ENCODE measurements at regions not wholly inside any gene's neighbourhood (a gene's known extent, or its start where the extent isn't known, plus 50 kb on each side); places are given as distances from the start of the nearest gene placed in this dataset.
A peak's percentile ranks its signal among the peaks of the same experiment; 100 is the strongest.

GRCh38 chr14:49463146-49463545, 123.0 kb downstream of the RPS29 start:
- intact Hi-C loops (cut with micrococcal nuclease) = loop anchor here (2.0 kb wide), 1 partner anchor 34 kb away; no protein-coding TSS in a partner anchor
- POLR2A ChIA-PET = no interaction called here
- CTCF ChIA-PET = interaction anchor here (2.8 to 4.6 kb wide), 3 partner anchors 11 to 87 kb away, joined by 14 to 43 read pairs (median 32); no protein-coding TSS in a partner anchor

GRCh38 chr14:49461529-49462401, 124.4 kb downstream of the RPS29 start:
- no peaks in the 10 kb centered on the region for H4K20me1 ChIP-seq (ENCODE audit: insufficient read depth)
- TF ChIP-seq POLR2A (IDR thresholded peaks at IDR 0.05; ENCODE audit: borderline replicate concordance, extremely low read depth, insufficient read depth, insufficient read length) (no peak), YY1 (IDR thresholded peaks at IDR 0.05; ENCODE audit: extremely low read depth, insufficient replicate concordance, low read depth, low read length) (no peak), CTCF (IDR thresholded peaks at IDR 0.05 in 2 of 3, conservative IDR thresholded peaks at IDR 0.05 in 1 of 3; ENCODE audit: borderline replicate concordance in 1 of 3, insufficient read depth in 1 of 3, low read depth in 2 of 3, low read length in 2 of 3) (peak; percentile 56 to 85 (median 74); a peak in 5 of 6 replicates), RAD21 (IDR thresholded peaks at IDR 0.05; ENCODE audit: low read depth) (peak; percentile 71), SIN3A (IDR thresholded peaks at IDR 0.05; ENCODE audit: low read depth) (no peak)
- no peak overlapping the region for H3K9ac ChIP-seq (ENCODE audit: low read length)
- ChIA-PET RAD21 (ENCODE audit: low non-redundant PET in 1 of 2, low total read pairs in 2 of 2, uncharacterized antibody in 2 of 2, unreplicated experiment in 2 of 2) (interaction anchor here (0.6 to 1.2 kb wide), 5 partner anchors 36 to 353 kb away, joined by 3 to 6 read pairs (median 3); no protein-coding TSS in a partner anchor), CTCF (interaction anchor here (0.6 to 4.6 kb wide), 41 partner anchors 9 to 391 kb away, joined by 3 to 45 read pairs (median 5); partner anchors contain the start of genes NEMF and RPL36AL), POLR2A (interaction anchor here (1.1 kb wide), 1 partner anchor 125 kb away, joined by 3 read pairs; the partner anchor contains the start of gene RPS29)
- H3K4me3 ChIP-seq (replicated peaks in 1 of 2; ENCODE audit: low read depth in 1 of 2, low read length in 2 of 2) = no peak overlapping the region
- H3K27ac ChIP-seq (ENCODE audit: low read depth, low read length) = no peak overlapping the region
- intact Hi-C loops (cut with micrococcal nuclease) = loop anchor here (2.0 kb wide), 1 partner anchor 35 kb away; no protein-coding TSS in a partner anchor
- BruUV-seq (replicated peaks) = no TSS peak
- H3K79me2 ChIP-seq (ENCODE audit: insufficient read depth, low read length) = no peaks in the 10 kb centered on the region
- H3K36me3 ChIP-seq (ENCODE audit: control insufficient read depth in 1 of 2, insufficient read depth in 2 of 2, low read length in 2 of 2) = no peaks in the 10 kb centered on the region
- no peak overlapping the region for H2AFZ ChIP-seq (ENCODE audit: low read depth, low read length, poor library complexity, severe bottlenecking)
- DNase-seq (ENCODE audit: low read depth, low spot score) (peak; percentile 78), ATAC-seq (peak; percentile 94)
- no peaks in the 10 kb centered on the region for H3K27me3 ChIP-seq (ENCODE audit: insufficient read depth, low read length)
- no peak overlapping the region for H3K4me2 ChIP-seq (ENCODE audit: low read length)
- no peaks in the 10 kb centered on the region for H3K9me3 ChIP-seq (ENCODE audit: control insufficient read depth in 1 of 2, insufficient read depth in 1 of 2, low read depth in 1 of 2, low read length in 2 of 2)
- H3K9me2 ChIP-seq (ENCODE audit: insufficient read depth) = no peaks in the 10 kb centered on the region
- no peaks in the 10 kb centered on the region for H3K4me1 ChIP-seq (ENCODE audit: control insufficient read depth in 1 of 2, insufficient read depth in 2 of 2, low read length in 2 of 2)

More at GRCh38 chr14:49463146-49463545, 123.0 kb downstream of the RPS29 start:
- Histone ChIP-seq H4K20me1 (ENCODE audit: insufficient read depth) (no peaks in the 10 kb centered on the region), H2AFZ (ENCODE audit: low read depth, low read length, poor library complexity, severe bottlenecking) (no peak overlapping the region), H3K27me3 (ENCODE audit: insufficient read depth, low read length) (no peaks in the 10 kb centered on the region), H3K9me2 (ENCODE audit: insufficient read depth) (no peaks in the 10 kb centered on the region), H3K9ac (ENCODE audit: low read length) (no peak overlapping the region), H3K79me2 (ENCODE audit: insufficient read depth, low read length) (no peaks in the 10 kb centered on the region), H3K27ac (ENCODE audit: low read depth, low read length) (no peak overlapping the region), H3K36me3 (ENCODE audit: control insufficient read depth in 1 of 2, insufficient read depth in 2 of 2, low read length in 2 of 2) (no peaks in the 10 kb centered on the region), H3K9me3 (ENCODE audit: control insufficient read depth in 1 of 2, insufficient read depth in 1 of 2, low read depth in 1 of 2, low read length in 2 of 2) (no peaks in the 10 kb centered on the region), H3K4me1 (ENCODE audit: control insufficient read depth in 1 of 2, insufficient read depth in 2 of 2, low read length in 2 of 2) (no peaks in the 10 kb centered on the region), H3K4me3 (replicated peaks in 1 of 2; ENCODE audit: low read depth in 1 of 2, low read length in 2 of 2) (no peak overlapping the region), H3K4me2 (ENCODE audit: low read length) (no peak overlapping the region)
- RAD21 ChIA-PET (ENCODE audit: low non-redundant PET in 1 of 2, low total read pairs in 2 of 2, uncharacterized antibody in 2 of 2, unreplicated experiment in 2 of 2) = no interaction called here
- no peak for TF ChIP-seq ATF3 (IDR thresholded peaks at IDR 0.05)
- no TSS peak for BruUV-seq (replicated peaks)
- ATAC-seq (no peak), DNase-seq (ENCODE audit: low read depth, low spot score) (no peak)
